HepG2 (cell line): ENCODE measurements at regions not wholly inside any gene's neighbourhood (a gene's known extent, or its start where the extent isn't known, plus 50 kb on each side); places are given as distances from the start of the nearest gene placed in this dataset.

ENCODE experiments used
- ATAC-seq: fragments of 200-7000 bp; cut with Tn5 transposase; 3 replicates; pipeline ENCODE4 v1.9.1; 2020; ENCODE audit warnings: mild to moderate bottlenecking, moderate library complexity
- BruUV-seq: library from RNA; stranded (reverse); fragments of 400-500 nt; replicated peaks from 2 replicates; lab custom pipeline; 2021; lab: Mats Ljungman, UMichigan
- CTCF ChIA-PET: fragments of 300-600 bp; formaldehyde crosslinking; extraction: SDS; loops from one replicate; lab custom pipeline; 2021; ENCODE audit warnings: low total read pairs, inconsistent platforms, low intra/inter-chr PET ratio; lab: Yijun Ruan, JAX
- POLR2A ChIA-PET: fragments of 350-600 bp; sonication (Branson Sonifier 250); formaldehyde crosslinking; loops from one replicate; lab custom pipeline; 2020; ENCODE audit warnings: antibody characterized with exemption, inconsistent platforms; lab: Yijun Ruan, JAX
- DNase-seq: peaks from one replicate; pipeline ENCODE4 v3.0.0-alpha.2; 2015; ENCODE audit warnings: low spot score
- FAIRE-seq: peaks from 3 replicates; lab custom pipeline; 2011; peaks lifted over from hg19 to GRCh38; lab: Jason Lieb, UNC
- H2AFZ ChIP-seq: one replicate; pipeline ENCODE4 v1.6.1; 2011; ENCODE audit warnings: low read length, inconsistent platforms
- H3K27ac ChIP-seq: fragments of 300-600 bp; 3 replicates; pipeline ENCODE4 v1.8.0; 2011; ENCODE audit warnings: mixed run types, mild to moderate bottlenecking, mixed read lengths, low read length, inconsistent platforms; ENCODE audit not compliant: insufficient read depth; ENCODE audit errors: extremely low read length
- H3K27me3 ChIP-seq, 2 experiments: fragments of 200-600 bp in 1 of 2; 2 replicates in 1 of 2; 3 replicates in 1 of 2; pipeline versions ENCODE4 v1.6.0 to v1.8.0; 2011; ENCODE audit warnings: low read length in 2 of 2, mild to moderate bottlenecking in 2 of 2, moderate library complexity in 2 of 2, inconsistent platforms in 1 of 2; ENCODE audit not compliant: insufficient read depth in 2 of 2, control insufficient read depth in 1 of 2
- H3K36me3 ChIP-seq, 2 experiments: fragments of 200-600 bp in 1 of 2; replicated peaks in 1 of 2; 2 replicates in 1 of 2; 3 replicates in 1 of 2; pipeline versions ENCODE4 v1.5.1 to v1.8.0; 2011; ENCODE audit warnings: low read length in 2 of 2, inconsistent platforms in 1 of 2; ENCODE audit not compliant: insufficient read depth in 2 of 2, control insufficient read depth in 1 of 2
- H3K4me1 ChIP-seq: 2 replicates; pipeline ENCODE4 v1.5.1; 2012; ENCODE audit warnings: low read length, inconsistent platforms; ENCODE audit not compliant: insufficient read depth
- H3K4me2 ChIP-seq: 2 replicates; pipeline ENCODE4 v1.6.0; 2011; ENCODE audit warnings: low read depth, low read length, inconsistent platforms
- H3K4me3 ChIP-seq, 3 experiments: fragments of 200-600 bp in 1 of 3; sonication (generic), shearing (Covaris generic) in 1 of 3; replicated peaks in 1 of 3; 2 replicates each; pipeline ENCODE4 v1.5.1; 2011 to 2016; ENCODE audit warnings: low read length in 3 of 3, inconsistent platforms in 2 of 3, low read depth in 2 of 3, mild to moderate bottlenecking in 2 of 3, control low read depth in 1 of 3, mixed read lengths in 1 of 3; ENCODE audit not compliant: insufficient read depth in 1 of 3
- H3K79me2 ChIP-seq: one replicate; pipeline ENCODE4 v1.6.1; 2011; ENCODE audit warnings: low read length, inconsistent platforms; ENCODE audit not compliant: insufficient read depth
- H3K9ac ChIP-seq: 2 replicates; pipeline ENCODE4 v1.6.0; 2011; ENCODE audit warnings: mild to moderate bottlenecking, low read depth, low read length, inconsistent platforms; ENCODE audit not compliant: insufficient read depth
- H3K9me3 ChIP-seq: 2 replicates; pipeline ENCODE4 v1.5.1; 2012; ENCODE audit warnings: mild to moderate bottlenecking, low read length
- H4K20me1 ChIP-seq: 2 replicates; pipeline ENCODE4 v1.6.0; 2011; ENCODE audit warnings: inconsistent platforms, mild to moderate bottlenecking, low read length, moderate library complexity; ENCODE audit not compliant: insufficient read depth
- FOXK2 ChIP-seq: fragments of 450-650 bp; IDR thresholded peaks from 2 replicates; pipeline ENCODE4 v1.6.1; 2016
- HNF4A ChIP-seq: sonication (generic); formaldehyde crosslinking; IDR thresholded peaks from 2 replicates; pipeline ENCODE4 v1.4.0; 2020; ENCODE audit warnings: missing genetic modification reagents
- JARID2 ChIP-seq: sonication (generic); formaldehyde crosslinking; IDR thresholded peaks from 2 replicates; pipeline ENCODE4 v1.8.1; 2023; ENCODE audit warnings: missing genetic modification reagents, inconsistent platforms; ENCODE audit not compliant: insufficient replicate concordance
- NR2C2 ChIP-seq: sonication (generic); formaldehyde crosslinking; IDR thresholded peaks from 2 replicates; pipeline ENCODE4 v1.4.0; 2020; ENCODE audit warnings: missing genetic modification reagents, mild to moderate bottlenecking, moderate library complexity, borderline replicate concordance
- SMAD3 ChIP-seq: sonication (generic); formaldehyde crosslinking; IDR thresholded peaks from 2 replicates; pipeline ENCODE4 v1.4.0; 2020; ENCODE audit warnings: missing genetic modification reagents
- SMC3 ChIP-seq: IDR thresholded peaks from 2 replicates; pipeline ENCODE4 v1.6.1; 2011; ENCODE audit warnings: low read length, improper control_type of control experiment
- TFE3 ChIP-seq: IDR thresholded peaks from 2 replicates; pipeline ENCODE4 v1.6.1; 2016
- THRA ChIP-seq: sonication (generic); formaldehyde crosslinking; IDR thresholded peaks from 2 replicates; pipeline ENCODE4 v1.4.0; 2020; ENCODE audit warnings: missing genetic modification reagents, borderline replicate concordance
- ZFAT ChIP-seq: sonication (generic); formaldehyde crosslinking; conservative IDR thresholded peaks from 2 replicates; pipeline ENCODE4 v1.8.1; 2023; ENCODE audit warnings: missing genetic modification reagents, inconsistent platforms
- ZNF772 ChIP-seq: sonication (generic); formaldehyde crosslinking; IDR thresholded peaks from 2 replicates; pipeline ENCODE4 v1.5.0; 2020; ENCODE audit warnings: mild to moderate bottlenecking, missing genetic modification reagents
- ZXDC ChIP-seq: sonication (generic); formaldehyde crosslinking; IDR thresholded peaks from 2 replicates; pipeline ENCODE4 v1.5.0; 2020; ENCODE audit warnings: mild to moderate bottlenecking, missing genetic modification reagents
- WGBS: methylation state at CpG from one replicate; pipeline ENCODE4 v1.1.6; 2017; ENCODE audit warnings: low lambda C conversion rate; 5-methylcytosine and 5-hydroxymethylcytosine counted together
- in situ Hi-C: cut with HindIII; loops from 2 replicates; pipeline ENCODE4 v1.10.0; 2017; ENCODE audit warnings: low pct_unique_long_range_greater_than_20kb; ENCODE audit not compliant: extremely low pct_ligation_motif_present
- intact Hi-C: fragments of 100-400 bp; cut with micrococcal nuclease; formaldehyde crosslinking; loops from one replicate; pipeline ENCODE4 v1.10.0; 2022; ENCODE audit not compliant: unreplicated experiment

- TF ChIP-seq TFE3 (CRISPR knock-in tag) (peak; percentile 69; the same call in 1 of the 2 replicates), THRA (CRISPR knock-in tag) (no peak), HNF4A (CRISPR knock-in tag) (peak; percentile 82)
- TF ChIP-seq, all 625 proteins: peak for 49
Measured at GRCh38 chr10:78645169-78645686, 423.5 kb upstream of the ZMIZ1 start (continued).

- Histone ChIP-seq H3K36me3 (no peaks in the 10 kb centered on the region), H2AFZ (no peak overlapping the region), H3K4me3 (no peak overlapping the region), H3K9ac (no peak overlapping the region), H3K79me2 (no peaks in the 10 kb centered on the region), H3K4me2 (peak overlapping the region; percentile 51), H3K27me3 (no peaks in the 10 kb centered on the region), H3K9me3 (peaks cover 4% of the 10 kb centered on the region; the same call in 1 of the 2 replicates), H4K20me1 (no peaks in the 10 kb centered on the region), H3K4me1 (peaks cover 44% of the 10 kb centered on the region), H3K27ac (peak overlapping the region; percentile 70)
- BruUV-seq: no TSS peak
- in situ Hi-C loops (no loop called here), intact Hi-C loops (no loop called here)
- DNase-seq (no peak), FAIRE-seq (no peak), ATAC-seq (no peak)
- no peak for TF ChIP-seq SMC3
- TF ChIP-seq SMAD3 (CRISPR knock-in tag): no peak
- no peak for TF ChIP-seq JARID2 (CRISPR knock-in tag)
- no peak for TF ChIP-seq FOXK2
- no peak for TF ChIP-seq ZNF772 (CRISPR knock-in tag)
- TF ChIP-seq NR2C2: 0 out of 2 replicates have a peak, but pooled peaks have one; percentile 0
- 0 out of 2 replicates have a peak, but pooled peaks have one; percentile 34 for TF ChIP-seq ZXDC
- no peak for TF ChIP-seq ZFAT (CRISPR knock-in tag)
- 95% methylated on average over 3 of the region's 4 CpGs for WGBS
- ChIA-PET CTCF (no interaction called here), POLR2A (interaction anchor here (0.7 to 1.5 kb wide), 4 partner anchors 56 to 187 kb away, joined by 3 read pairs; no protein-coding TSS in a partner anchor)
Measured at GRCh38 chr10:78645975-78646374, 422.8 kb upstream of the ZMIZ1 start.
